AG04450 (cell line): ENCODE measurements at regions not wholly inside any gene's neighbourhood (a gene's known extent, or its start where the extent isn't known, plus 50 kb on each side); places are given as distances from the start of the nearest gene placed in this dataset.

Source experiments
- CTCF ChIA-PET: fragments of 300-600, 350-600 bp; formaldehyde crosslinking; extraction: SDS; loops from one replicate; lab custom pipeline; 2022; ENCODE audit warnings: antibody characterized with exemption, inconsistent platforms; lab: Charles Lee
- POLR2A ChIA-PET: fragments of 350-600 bp; formaldehyde crosslinking; extraction: SDS; loops from one replicate; lab custom pipeline; 2021; ENCODE audit warnings: antibody characterized with exemption, inconsistent platforms; lab: Yijun Ruan, JAX
- DNase-seq: peaks from one replicate; pipeline ENCODE4 v3.0.0-alpha.2; 2011; ENCODE audit warnings: low read depth, low spot score
- H3K27ac ChIP-seq: one replicate; pipeline ENCODE4 v1.5.1; 2012; ENCODE audit warnings: low read depth, low read length, control low read depth
- H3K27me3 ChIP-seq: one replicate; pipeline ENCODE4 v1.6.0; 2012; ENCODE audit warnings: low read length; ENCODE audit not compliant: control insufficient read depth, insufficient read depth
- H3K4me3 ChIP-seq: 2 replicates; pipeline ENCODE4 v1.5.1; 2011; ENCODE audit warnings: mild to moderate bottlenecking, low read depth, low read length, control low read depth
- H3K9me3 ChIP-seq: 2 replicates; pipeline ENCODE4 v1.5.1; 2012; ENCODE audit warnings: low read length; ENCODE audit not compliant: control insufficient read depth, insufficient read depth
- TF ChIP-seq, protein P1 (sequence below): IDR thresholded peaks from 2 replicates; pipeline ENCODE4 v1.5.1; 2011; ENCODE audit warnings: low read depth, low read length, control low read depth, inconsistent platforms

DNA sequence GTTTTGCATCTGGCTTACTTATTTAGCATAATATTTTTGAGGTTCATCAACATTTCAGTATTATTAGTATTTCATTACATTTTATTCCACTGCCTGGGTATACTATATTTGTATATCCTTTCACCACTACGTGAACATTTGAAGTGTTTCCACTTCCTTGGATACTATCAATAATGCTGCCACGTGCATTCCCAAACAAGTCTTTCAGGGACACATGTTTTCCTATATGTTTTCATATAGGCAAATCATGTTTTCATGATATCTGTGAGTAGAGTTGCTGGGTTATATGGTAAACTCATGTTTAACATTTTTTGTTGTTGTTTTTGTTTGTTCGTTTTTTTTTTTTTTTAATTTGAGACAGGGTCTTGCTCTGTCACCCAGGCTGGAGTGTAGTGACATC, 380.1 kb downstream of the OMA1 start:
- Histone ChIP-seq H3K4me3 (no peak overlapping the region), H3K27ac (no peak overlapping the region), H3K27me3 (no peaks in the 10 kb centered on the region), H3K9me3 (no peaks in the 10 kb centered on the region; the same call in 1 of the 2 replicates)
- DNase-seq, result no peak
- TF ChIP-seq, protein P1, sequence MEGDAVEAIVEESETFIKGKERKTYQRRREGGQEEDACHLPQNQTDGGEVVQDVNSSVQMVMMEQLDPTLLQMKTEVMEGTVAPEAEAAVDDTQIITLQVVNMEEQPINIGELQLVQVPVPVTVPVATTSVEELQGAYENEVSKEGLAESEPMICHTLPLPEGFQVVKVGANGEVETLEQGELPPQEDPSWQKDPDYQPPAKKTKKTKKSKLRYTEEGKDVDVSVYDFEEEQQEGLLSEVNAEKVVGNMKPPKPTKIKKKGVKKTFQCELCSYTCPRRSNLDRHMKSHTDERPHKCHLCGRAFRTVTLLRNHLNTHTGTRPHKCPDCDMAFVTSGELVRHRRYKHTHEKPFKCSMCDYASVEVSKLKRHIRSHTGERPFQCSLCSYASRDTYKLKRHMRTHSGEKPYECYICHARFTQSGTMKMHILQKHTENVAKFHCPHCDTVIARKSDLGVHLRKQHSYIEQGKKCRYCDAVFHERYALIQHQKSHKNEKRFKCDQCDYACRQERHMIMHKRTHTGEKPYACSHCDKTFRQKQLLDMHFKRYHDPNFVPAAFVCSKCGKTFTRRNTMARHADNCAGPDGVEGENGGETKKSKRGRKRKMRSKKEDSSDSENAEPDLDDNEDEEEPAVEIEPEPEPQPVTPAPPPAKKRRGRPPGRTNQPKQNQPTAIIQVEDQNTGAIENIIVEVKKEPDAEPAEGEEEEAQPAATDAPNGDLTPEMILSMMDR, result no peak
- POLR2A ChIA-PET, result no interaction called here
- CTCF ChIA-PET, result no interaction called here

DNA sequence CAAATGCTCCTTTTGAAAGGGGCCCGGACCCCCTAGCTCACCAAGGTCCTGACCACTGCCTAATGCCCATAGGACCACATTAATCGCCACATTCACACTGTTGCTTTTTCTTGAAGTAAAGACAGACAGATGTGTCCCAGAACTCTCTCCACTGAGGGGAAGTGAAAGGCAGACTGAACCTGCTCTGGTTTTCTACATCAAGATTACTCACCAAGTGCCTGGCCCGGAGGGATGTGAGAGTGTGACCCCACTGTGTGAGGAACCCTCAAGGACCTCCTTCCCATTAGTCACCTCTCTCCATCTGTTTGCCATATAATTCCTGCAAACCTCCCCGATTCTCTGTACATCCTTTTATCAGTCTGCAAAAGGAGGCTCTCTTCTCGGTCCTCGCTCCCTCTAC, 381.5 kb downstream of the OMA1 start:
- CTCF ChIA-PET, result interaction anchor here (2.1 kb wide), 1 partner anchor 21 kb away, joined by 13 read pairs; no protein-coding TSS in a partner anchor
- TF ChIP-seq, protein P1, result no peak
- no peaks in the 10 kb centered on the region for H3K27me3 ChIP-seq
- no peak overlapping the region for H3K4me3 ChIP-seq
- no peaks in the 10 kb centered on the region; the same call in 1 of the 2 replicates for H3K9me3 ChIP-seq
- POLR2A ChIA-PET, result no interaction called here
- no peak for DNase-seq
- H3K27ac ChIP-seq, result no peak overlapping the region

DNA sequence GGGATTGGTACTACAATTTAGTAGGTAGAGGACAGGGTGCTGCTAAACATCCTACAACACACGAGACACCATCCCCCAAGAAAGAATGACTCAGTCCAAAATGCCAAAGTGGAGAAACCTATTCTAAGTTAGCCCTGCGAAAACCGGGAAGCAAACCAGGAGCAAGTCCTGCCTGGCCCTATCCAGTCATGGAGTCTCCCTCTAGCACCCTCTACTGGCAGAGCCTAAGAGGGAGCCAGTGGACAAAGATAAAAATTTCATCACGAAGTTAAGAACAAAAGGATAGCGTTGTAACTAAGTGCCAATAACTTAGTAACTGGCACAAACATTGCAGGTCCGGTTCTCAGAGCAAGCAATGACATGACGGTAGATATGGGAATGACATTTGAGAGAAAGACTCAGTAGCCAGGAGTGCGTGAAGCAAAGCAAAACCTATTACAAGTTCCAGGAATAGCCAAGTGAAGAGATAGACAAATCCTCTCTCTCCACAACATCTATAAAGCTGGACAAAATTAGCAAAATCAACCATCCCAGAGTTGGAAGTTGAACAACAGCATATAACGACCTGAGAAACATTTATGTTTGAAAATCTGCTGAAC, 383.5 kb downstream of the OMA1 start:
- no peaks in the 10 kb centered on the region; the same call in 1 of the 2 replicates for H3K9me3 ChIP-seq
- ChIA-PET POLR2A (no interaction called here), CTCF (interaction anchor here (1.0 to 2.1 kb wide), 5 partner anchors 8 to 1332 kb away, joined by 3 to 13 read pairs (median 5); no protein-coding TSS in a partner anchor)
- no peak overlapping the region for H3K4me3 ChIP-seq
- TF ChIP-seq, protein P1, result peak; percentile 89
- H3K27me3 ChIP-seq, result no peaks in the 10 kb centered on the region
- DNase-seq, result peak; percentile 15
- H3K27ac ChIP-seq, result no peak overlapping the region

DNA sequence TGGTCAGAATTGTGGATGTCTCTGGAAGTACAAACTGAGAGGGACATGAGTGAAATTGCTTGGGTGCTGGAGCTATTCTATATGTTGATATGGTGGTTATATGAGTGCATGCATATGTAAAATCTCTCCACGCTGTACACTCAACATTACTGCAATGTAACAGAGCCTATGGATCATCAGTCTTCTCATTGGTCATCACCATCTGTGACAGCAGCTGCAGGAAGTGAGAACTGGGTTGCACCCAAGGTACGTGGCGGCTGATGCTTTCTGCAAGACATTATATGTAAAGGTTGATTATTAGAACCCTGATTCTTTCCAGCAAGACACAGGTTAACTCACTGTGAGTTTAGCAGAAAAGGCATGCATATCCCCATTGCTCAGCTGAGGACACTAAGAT, 387.1 kb downstream of the OMA1 start:
- no peaks in the 10 kb centered on the region for H3K27me3 ChIP-seq
- H3K9me3 ChIP-seq, result no peaks in the 10 kb centered on the region
- POLR2A ChIA-PET, result no interaction called here
- no peak overlapping the region for H3K4me3 ChIP-seq
- DNase-seq, result no peak
- TF ChIP-seq, protein P1, result no peak
- CTCF ChIA-PET, result no interaction called here
- H3K27ac ChIP-seq, result no peak overlapping the region

DNA sequence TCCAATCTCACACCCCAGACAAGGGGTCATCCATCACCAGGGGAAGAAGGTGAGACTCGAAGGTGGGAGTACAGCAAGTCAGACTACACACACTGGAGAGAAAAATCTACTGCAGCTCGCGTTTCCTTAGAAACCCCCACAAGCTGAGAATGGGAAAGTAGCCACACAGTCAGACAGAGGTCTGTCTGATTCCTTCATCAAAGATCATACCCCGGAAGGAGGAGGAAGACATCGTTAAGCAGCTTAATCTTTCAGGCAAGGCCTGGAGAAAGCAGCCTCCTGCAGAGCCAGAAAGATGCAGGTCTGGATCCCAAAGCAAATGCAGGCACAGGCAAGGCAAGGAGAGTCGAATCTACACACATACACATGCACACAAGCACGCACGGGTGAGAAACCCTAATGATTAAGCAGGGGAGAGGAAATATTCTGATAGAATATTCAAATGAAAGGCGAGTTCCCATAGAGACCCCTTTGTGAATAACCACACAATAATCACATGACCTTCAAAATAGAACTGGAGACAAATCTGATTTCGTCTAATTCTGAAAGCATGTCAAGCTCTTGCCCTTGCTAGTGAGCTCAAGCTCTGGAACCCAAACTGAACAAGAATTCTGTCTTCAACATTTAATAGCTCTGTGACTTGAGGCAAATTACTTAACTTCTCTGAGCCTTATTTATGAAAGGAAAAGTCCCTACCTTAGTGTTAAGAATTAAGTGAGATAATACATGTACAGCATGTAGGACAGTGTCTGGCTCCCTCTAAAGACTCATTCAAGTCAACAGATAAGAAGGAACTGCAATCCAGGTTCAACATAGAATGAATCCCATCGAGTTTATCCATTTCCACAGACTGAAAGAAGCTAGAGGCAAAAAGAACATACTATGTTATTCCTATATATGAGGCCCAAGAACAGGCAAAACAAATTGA, 387.8 kb downstream of the OMA1 start:
- no peak overlapping the region for H3K27ac ChIP-seq
- TF ChIP-seq, protein P1, result no peak
- no peaks in the 10 kb centered on the region for H3K9me3 ChIP-seq
- ChIA-PET CTCF (no interaction called here), POLR2A (no interaction called here)
- no peak overlapping the region for H3K4me3 ChIP-seq
- no peak for DNase-seq
- no peaks in the 10 kb centered on the region for H3K27me3 ChIP-seq
